ENCODE measurements at regions not wholly inside any gene's neighbourhood (a gene's known extent, or its start where the extent isn't known, plus 50 kb on each side); places are given as distances from the start of the nearest gene placed in this dataset.

GRCh38 chr7:25716421-25716820 is 435.6 kb upstream of the NFE2L3 start:
- DNase-seq (ENCODE audit: low spot score), result no peak
- Mint-ChIP-seq H3K27ac (no peak overlapping the region), H3K27me3 (peaks cover 12 to 16% of the 10 kb centered on the region in 2 donors), H3K36me3 (no peaks in the 10 kb centered on the region), H3K4me1 (ENCODE audit: low read depth in 2 of 2) (no peaks in the 10 kb centered on the region), H3K9me3 (no peaks in the 10 kb centered on the region), H3K4me3 (no peak overlapping the region)
- ATAC-seq, result no peak

GRCh38 chr7:25718596-25718995 is 433.4 kb upstream of the NFE2L3 start:
- Mint-ChIP-seq H3K27me3 (peaks cover 12 to 16% of the 10 kb centered on the region in 2 donors), H3K4me1 (ENCODE audit: low read depth in 2 of 2) (no peaks in the 10 kb centered on the region), H3K4me3 (no peak overlapping the region), H3K9me3 (no peaks in the 10 kb centered on the region), H3K36me3 (no peaks in the 10 kb centered on the region), H3K27ac (no peak overlapping the region)
- DNase-seq (ENCODE audit: low spot score) (no peak), ATAC-seq (no peak)

- Mint-ChIP-seq H3K4me3 (no peak overlapping the region), H3K27ac (no peak overlapping the region), H3K27me3 (peaks cover 12 to 16% of the 10 kb centered on the region in 2 donors), H3K4me1 (ENCODE audit: low read depth in 2 of 2) (no peaks in the 10 kb centered on the region), H3K9me3 (no peaks in the 10 kb centered on the region), H3K36me3 (no peaks in the 10 kb centered on the region)
- ATAC-seq (no peak), DNase-seq (ENCODE audit: low spot score) (no peak)
These were observed 432.7 kb upstream of the NFE2L3 start for GRCh38 chr7:25719190-25719896.

GRCh38 chr7:25720427-25720826 is 431.6 kb upstream of the NFE2L3 start:
- no peak overlapping the region for H3K27ac Mint-ChIP-seq
- H3K27me3 Mint-ChIP-seq, result peaks cover 9 to 15% of the 10 kb centered on the region in 2 donors
- H3K4me3 Mint-ChIP-seq, result no peak overlapping the region
- DNase-seq (ENCODE audit: low spot score), result no peak
- no peaks in the 10 kb centered on the region for H3K9me3 Mint-ChIP-seq
- ATAC-seq, result no peak
- no peaks in the 10 kb centered on the region for H3K36me3 Mint-ChIP-seq
- no peaks in the 10 kb centered on the region for H3K4me1 Mint-ChIP-seq (ENCODE audit: low read depth in 2 of 2)

DNA sequence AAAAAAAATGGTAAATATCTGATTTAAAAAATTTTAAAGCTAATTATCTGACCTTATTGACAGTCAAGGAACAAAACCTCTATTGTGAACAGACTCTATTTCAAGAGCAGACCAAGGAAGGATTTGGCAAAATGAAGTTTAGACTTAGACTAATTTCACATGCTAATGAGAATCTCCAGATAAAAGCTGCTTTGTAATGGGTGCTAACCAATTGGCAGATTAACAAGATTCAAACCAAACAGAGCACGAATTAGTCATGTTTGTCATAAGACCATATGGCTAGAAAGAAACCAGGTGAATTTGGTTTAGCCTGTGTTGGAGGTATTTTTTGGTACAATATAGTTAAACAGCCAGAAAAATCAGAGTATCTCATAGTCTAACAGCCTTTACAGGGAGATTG is 429.1 kb upstream of the NFE2L3 start:
- peaks cover 6% of the 10 kb centered on the region in 2 donors for H3K27me3 Mint-ChIP-seq
- DNase-seq (ENCODE audit: low spot score) (no peak), ATAC-seq (no peak)
- H3K4me1 Mint-ChIP-seq (ENCODE audit: low read depth in 2 of 2), result no peaks in the 10 kb centered on the region
- no peak overlapping the region for H3K27ac Mint-ChIP-seq
- no peaks in the 10 kb centered on the region for H3K9me3 Mint-ChIP-seq
- no peak overlapping the region for H3K4me3 Mint-ChIP-seq
- no peaks in the 10 kb centered on the region for H3K36me3 Mint-ChIP-seq

DNA sequence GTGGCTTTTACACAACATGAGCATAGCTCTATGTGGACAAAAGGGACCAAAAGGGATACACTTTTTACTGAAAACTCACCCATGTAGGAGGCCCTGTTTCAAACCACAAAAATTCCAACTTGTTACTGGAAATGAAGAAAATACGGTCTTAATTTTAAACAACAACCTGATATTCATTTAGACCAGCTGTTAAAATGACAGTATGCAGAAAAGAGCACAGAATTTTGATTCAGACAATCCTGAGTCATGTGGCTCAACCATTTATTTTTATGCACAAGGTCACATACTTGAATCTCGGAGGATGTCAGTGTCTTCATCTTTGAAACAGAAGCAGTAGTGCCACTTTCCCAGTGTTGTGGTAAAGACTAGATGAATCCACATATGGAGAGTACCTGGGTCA is 426.5 kb upstream of the NFE2L3 start:
- no peaks in the 10 kb centered on the region for H3K4me1 Mint-ChIP-seq (ENCODE audit: low read depth in 2 of 2)
- H3K36me3 Mint-ChIP-seq, result no peaks in the 10 kb centered on the region
- peaks cover 2 to 6% of the 10 kb centered on the region in 2 donors for H3K27me3 Mint-ChIP-seq
- H3K27ac Mint-ChIP-seq, result no peak overlapping the region
- no peak overlapping the region for H3K4me3 Mint-ChIP-seq
- DNase-seq (ENCODE audit: low spot score) (no peak), ATAC-seq (no peak)
- H3K9me3 Mint-ChIP-seq, result no peaks in the 10 kb centered on the region

GRCh38 chr7:25726170-25726780 is 425.7 kb upstream of the NFE2L3 start:
- DNase-seq (ENCODE audit: low spot score), result no peak
- H3K27me3 Mint-ChIP-seq, result peaks cover 2 to 6% of the 10 kb centered on the region in 2 donors
- H3K36me3 Mint-ChIP-seq, result no peaks in the 10 kb centered on the region
- no peaks in the 10 kb centered on the region for H3K9me3 Mint-ChIP-seq
- no peak overlapping the region for H3K4me3 Mint-ChIP-seq
- H3K27ac Mint-ChIP-seq, result no peak overlapping the region
- H3K4me1 Mint-ChIP-seq (ENCODE audit: low read depth in 2 of 2), result no peaks in the 10 kb centered on the region
- ATAC-seq, result no peak

GRCh38 chr7:25726781-25727311 is 425.2 kb upstream of the NFE2L3 start:
- ATAC-seq, result no peak
- no peak overlapping the region for H3K27ac Mint-ChIP-seq
- H3K9me3 Mint-ChIP-seq, result no peaks in the 10 kb centered on the region

GRCh38 chr7:25727446-25727845 is 424.6 kb upstream of the NFE2L3 start:
- Mint-ChIP-seq H3K4me1 (ENCODE audit: low read depth in 2 of 2) (no peaks in the 10 kb centered on the region), H3K9me3 (no peaks in the 10 kb centered on the region), H3K36me3 (no peaks in the 10 kb centered on the region), H3K4me3 (no peak overlapping the region), H3K27me3 (peaks cover 2 to 6% of the 10 kb centered on the region in 2 donors), H3K27ac (no peak overlapping the region)
- ATAC-seq, result no peak
- no peak for DNase-seq (ENCODE audit: low spot score)

More at GRCh38 chr7:25726781-25727311, 425.2 kb upstream of the NFE2L3 start:
- H3K27me3 Mint-ChIP-seq, result peaks cover 2 to 6% of the 10 kb centered on the region in 2 donors
- H3K4me3 Mint-ChIP-seq, result no peak overlapping the region
- no peaks in the 10 kb centered on the region for H3K4me1 Mint-ChIP-seq (ENCODE audit: low read depth in 2 of 2)
- no peaks in the 10 kb centered on the region for H3K36me3 Mint-ChIP-seq
- DNase-seq (ENCODE audit: low spot score), result no peak

GRCh38 chr7:25727876-25728275 is 424.1 kb upstream of the NFE2L3 start:
- no peak for ATAC-seq
- Mint-ChIP-seq H3K4me3 (no peak overlapping the region), H3K27me3 (peaks cover 2 to 6% of the 10 kb centered on the region in 2 donors), H3K36me3 (no peaks in the 10 kb centered on the region), H3K4me1 (ENCODE audit: low read depth in 2 of 2) (no peaks in the 10 kb centered on the region), H3K9me3 (no peaks in the 10 kb centered on the region), H3K27ac (no peak overlapping the region)
- no peak for DNase-seq (ENCODE audit: low spot score)

DNA sequence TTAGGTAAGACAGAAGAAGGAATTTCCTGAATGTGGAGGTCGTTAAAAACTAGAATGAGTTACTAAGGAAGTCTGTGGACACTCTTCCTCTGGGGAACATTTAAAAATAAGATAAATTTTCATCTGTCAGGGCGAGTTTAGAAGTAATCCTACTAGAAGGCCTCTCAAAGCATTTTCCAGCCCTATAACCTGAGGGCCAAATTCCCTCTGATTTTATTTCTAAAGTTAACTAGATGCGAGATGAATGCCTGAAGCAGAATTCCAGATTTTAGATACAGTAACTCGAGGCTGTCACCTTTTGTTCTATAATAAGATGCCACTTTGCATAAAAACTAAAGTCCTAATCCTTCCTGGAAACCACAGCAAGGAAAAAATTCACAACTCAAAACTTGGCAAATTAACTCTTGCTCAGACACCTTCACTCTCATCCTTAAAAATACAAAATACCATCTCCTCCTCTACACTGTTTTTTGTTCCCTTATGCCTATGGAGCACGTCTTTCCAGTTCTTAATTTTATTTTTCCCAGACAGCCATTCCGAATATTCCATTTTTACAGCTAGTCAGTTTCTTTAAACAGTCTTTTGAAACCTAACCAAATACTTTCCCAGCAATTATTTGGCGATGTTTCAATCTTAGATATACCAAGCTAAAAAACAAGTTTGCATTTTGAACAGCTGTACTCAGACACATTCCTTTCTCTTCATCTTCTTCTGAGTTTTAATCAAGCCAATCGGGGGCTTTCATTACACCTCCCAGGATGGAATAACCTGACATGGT is 420.7 kb upstream of the NFE2L3 start:
- Mint-ChIP-seq H3K27ac (no peak overlapping the region), H3K36me3 (no peaks in the 10 kb centered on the region), H3K9me3 (no peaks in the 10 kb centered on the region), H3K4me3 (no peak overlapping the region), H3K27me3 (peaks cover 14 to 20% of the 10 kb centered on the region in 2 donors), H3K4me1 (ENCODE audit: low read depth in 2 of 2) (no peaks in the 10 kb centered on the region)
- no peak for ATAC-seq
- no peak for DNase-seq (ENCODE audit: low spot score)

DNA sequence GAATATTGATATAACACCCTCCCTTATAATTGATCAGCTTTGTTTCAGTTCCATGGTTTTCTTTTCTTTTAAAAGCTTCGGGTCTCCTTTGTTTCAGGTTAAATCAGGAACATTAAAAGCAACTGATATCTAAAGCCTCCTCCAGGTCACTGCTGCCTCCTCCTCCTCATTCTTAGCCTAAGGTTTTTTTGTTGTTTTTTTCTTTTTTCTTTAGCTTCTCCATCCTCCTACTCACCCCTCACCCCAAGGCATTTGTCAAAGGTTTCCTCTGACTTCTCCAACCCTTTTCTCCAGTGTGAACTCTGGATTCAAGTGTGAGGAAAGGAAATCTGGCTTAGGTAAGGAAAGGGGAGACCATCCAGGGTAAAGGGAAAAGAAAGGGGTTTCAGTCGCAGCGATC is 420.2 kb upstream of the NFE2L3 start:
- Mint-ChIP-seq H3K27ac (no peak overlapping the region), H3K4me1 (ENCODE audit: low read depth in 2 of 2) (no peaks in the 10 kb centered on the region), H3K9me3 (no peaks in the 10 kb centered on the region), H3K4me3 (no peak overlapping the region), H3K36me3 (no peaks in the 10 kb centered on the region), H3K27me3 (peaks cover 14 to 25% of the 10 kb centered on the region in 2 donors)
- ATAC-seq, result no peak
- no peak for DNase-seq (ENCODE audit: low spot score)

DNA sequence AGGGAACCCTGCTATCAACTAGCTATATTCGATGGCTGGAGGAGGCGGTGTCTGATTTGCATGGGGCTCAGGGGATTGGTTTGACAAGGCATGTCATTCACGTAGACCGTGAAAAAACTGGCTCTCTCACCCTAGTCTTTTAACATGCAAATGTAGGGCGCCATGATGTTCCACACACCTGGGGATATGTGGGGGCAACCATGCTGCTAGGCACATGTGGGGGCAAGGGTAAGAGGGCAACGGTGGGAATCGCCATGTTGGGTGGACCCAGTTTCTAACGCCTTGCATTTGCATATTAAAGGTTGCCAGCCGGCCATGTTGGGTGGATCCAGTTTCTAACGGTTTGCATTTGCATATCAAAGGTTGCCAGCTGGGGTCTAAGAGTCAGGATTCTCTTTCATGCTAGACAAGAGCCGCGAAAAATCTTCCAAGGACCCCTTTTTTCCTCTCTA is 419.2 kb upstream of the NFE2L3 start:
- H3K9me3 Mint-ChIP-seq, result no peaks in the 10 kb centered on the region
- no peaks in the 10 kb centered on the region for H3K36me3 Mint-ChIP-seq
- H3K27me3 Mint-ChIP-seq, result peaks cover 14 to 32% of the 10 kb centered on the region in 2 donors
- DNase-seq (ENCODE audit: low spot score) (no peak), ATAC-seq (no peak)
- H3K4me1 Mint-ChIP-seq (ENCODE audit: low read depth in 2 of 2), result no peaks in the 10 kb centered on the region
- H3K27ac Mint-ChIP-seq, result no peak overlapping the region
- H3K4me3 Mint-ChIP-seq, result no peak overlapping the region
